Hepatocyte (in vitro differentiated cells): ENCODE measurements at regions not wholly inside any gene's neighbourhood (a gene's known extent, or its start where the extent isn't known, plus 50 kb on each side); places are given as distances from the start of the nearest gene placed in this dataset.

Experiments used
- DNase-seq: peaks from one replicate; pipeline ENCODE4 v3.0.0-alpha.2; 2016; ENCODE audit warnings: low spot score
- H2AFZ ChIP-seq: fragments of 200-600 bp; sonication (generic); 2 replicates; pipeline ENCODE4 v1.6.0; 2016; ENCODE audit warnings: antibody characterized with exemption, mild to moderate bottlenecking
- H3K27ac ChIP-seq: fragments of 200-600 bp; sonication (generic); 2 replicates; pipeline ENCODE4 v1.5.1; 2016; ENCODE audit warnings: mild to moderate bottlenecking
- H3K27me3 ChIP-seq: fragments of 200-600 bp; sonication (generic); 2 replicates; pipeline ENCODE4 v1.6.1; 2016
- H3K36me3 ChIP-seq: fragments of 200-600 bp; sonication (generic); replicated peaks from 2 replicates; pipeline ENCODE4 v1.5.1; 2016; ENCODE audit warnings: low read depth; ENCODE audit not compliant: insufficient read depth
- H3K4me1 ChIP-seq: fragments of 200-600 bp; sonication (generic); 2 replicates; pipeline ENCODE4 v1.5.1; 2016; ENCODE audit warnings: mild to moderate bottlenecking, moderate library complexity; ENCODE audit not compliant: insufficient read depth
- H3K4me2 ChIP-seq: fragments of 200-600 bp; sonication (generic); 2 replicates; pipeline ENCODE4 v1.6.0; 2016
- H3K4me3 ChIP-seq: fragments of 200-600 bp; sonication (generic); 2 replicates; pipeline ENCODE4 v1.5.1; 2016; ENCODE audit warnings: mild to moderate bottlenecking
- H3K79me2 ChIP-seq: fragments of 200-600 bp; sonication (generic); 2 replicates; pipeline ENCODE4 v1.6.0; 2017; ENCODE audit warnings: mild to moderate bottlenecking
- H3K9me2 ChIP-seq: fragments of 200-600 bp; sonication (generic); replicated peaks from 2 replicates; pipeline ENCODE4 v1.6.0; 2017; ENCODE audit warnings: mild to moderate bottlenecking; ENCODE audit not compliant: insufficient read depth
- H3K9me3 ChIP-seq: fragments of 200-600 bp; sonication (generic); 2 replicates; pipeline ENCODE4 v1.5.1; 2016; ENCODE audit warnings: low read depth, mild to moderate bottlenecking
- H4K20me1 ChIP-seq: fragments of 200-600 bp; sonication (generic); 2 replicates; pipeline ENCODE4 v1.6.0; 2016; ENCODE audit warnings: mild to moderate bottlenecking; ENCODE audit not compliant: insufficient read depth, poor library complexity, severe bottlenecking
- EZH2 ChIP-seq: fragments of 200-600 bp; sonication (generic); IDR thresholded peaks from 2 replicates; pipeline ENCODE4 v1.6.1; 2016; ENCODE audit warnings: antibody characterized with exemption, mild to moderate bottlenecking, borderline replicate concordance
- EZH2phosphoT487 ChIP-seq: fragments of 200-600 bp; sonication (generic); IDR thresholded peaks from one replicate; pipeline ENCODE4 v1.6.1; 2018; ENCODE audit warnings: antibody characterized with exemption, mild to moderate bottlenecking, low read depth, moderate library complexity; ENCODE audit not compliant: unreplicated experiment, severe bottlenecking
- WGBS: methylation state at CpG from one replicate; pipeline ENCODE4 v1.1.6; 2016; ENCODE audit warnings: low lambda C conversion rate; ENCODE audit errors: missing lambda C conversion rate; 5-methylcytosine and 5-hydroxymethylcytosine counted together
- TF ChIP-seq, protein P1 (sequence below): fragments of 200-600 bp; sonication (generic); IDR thresholded peaks from 2 replicates; pipeline ENCODE4 v1.5.1; 2016; ENCODE audit warnings: antibody characterized with exemption, mild to moderate bottlenecking; ENCODE audit not compliant: poor library complexity

DNA sequence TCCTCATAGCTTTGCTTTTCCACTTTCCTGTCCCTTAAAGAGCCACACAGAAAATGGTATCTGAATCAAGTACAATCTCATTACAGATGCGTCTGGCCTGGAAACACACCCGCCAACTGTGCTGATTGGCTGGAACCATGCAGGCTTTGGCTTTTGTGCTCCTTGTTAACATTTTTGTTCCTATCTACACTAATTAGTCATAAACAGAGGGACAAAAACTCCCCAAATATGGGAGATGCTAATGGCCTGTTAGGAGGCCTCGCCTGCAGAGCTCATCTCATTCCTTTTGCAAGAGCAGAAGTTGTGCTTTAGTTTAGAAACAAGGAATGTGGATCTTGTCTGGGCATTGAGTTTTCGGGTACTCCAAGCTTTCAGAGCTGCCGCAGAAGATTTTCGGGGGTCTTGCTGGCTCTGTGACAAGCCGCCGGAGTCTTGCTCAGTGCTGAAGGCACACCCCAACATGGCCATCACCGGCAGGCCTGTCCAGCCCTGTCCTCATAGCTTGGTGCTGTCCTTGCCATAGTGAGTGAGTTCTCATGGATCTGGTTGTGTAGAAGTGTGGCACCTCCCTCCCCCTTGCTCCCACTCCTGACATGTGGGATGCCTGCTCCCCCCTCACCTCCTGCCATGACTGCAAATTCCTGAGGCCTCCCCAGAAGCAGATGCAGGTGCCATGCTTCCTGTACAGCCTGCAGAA lies 69.8 kb downstream of the METRNL start:
- 94% methylated on average over 7 of the region's 9 CpGs for WGBS
- peak; percentile 2 for DNase-seq
- H3K4me3 ChIP-seq, result no peak overlapping the region

DNA sequence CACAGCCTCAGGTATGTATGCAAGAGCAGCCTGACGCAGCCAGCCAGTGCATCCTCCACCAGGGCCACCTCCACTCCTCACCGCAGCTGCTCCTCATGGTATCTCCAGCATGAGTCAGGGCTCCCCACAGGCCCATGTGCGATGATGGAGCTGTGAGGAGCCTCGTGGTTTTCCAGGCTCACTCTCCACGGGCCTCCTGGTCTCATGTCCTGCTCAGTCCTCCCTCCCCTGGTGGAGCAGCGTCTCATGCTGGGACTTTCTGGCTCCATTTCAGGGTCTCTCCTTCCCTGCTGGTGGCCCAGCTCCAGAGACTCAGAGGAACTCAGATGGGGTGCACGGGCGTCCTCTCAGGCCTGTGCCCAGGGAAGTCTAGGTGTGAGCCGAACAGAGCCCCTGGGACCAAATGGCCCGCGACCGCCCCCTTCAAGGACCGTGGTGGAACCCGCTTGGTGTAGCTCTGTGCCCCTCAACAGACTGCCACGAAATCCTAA lies 70.4 kb downstream of the METRNL start:
- Histone ChIP-seq H3K27ac (no peak overlapping the region), H3K4me2 (no peak overlapping the region), H3K9me3 (no peaks in the 10 kb centered on the region), H4K20me1 (no peaks in the 10 kb centered on the region), H3K4me3 (no peak overlapping the region), H2AFZ (no peak overlapping the region), H3K9me2 (no peaks in the 10 kb centered on the region), H3K79me2 (no peaks in the 10 kb centered on the region), H3K36me3 (no peaks in the 10 kb centered on the region), H3K4me1 (peaks cover 16% of the 10 kb centered on the region), H3K27me3 (no peaks in the 10 kb centered on the region)
- WGBS, result 97% methylated on average over 15 of the region's 15 CpGs
- TF ChIP-seq, protein P1, sequence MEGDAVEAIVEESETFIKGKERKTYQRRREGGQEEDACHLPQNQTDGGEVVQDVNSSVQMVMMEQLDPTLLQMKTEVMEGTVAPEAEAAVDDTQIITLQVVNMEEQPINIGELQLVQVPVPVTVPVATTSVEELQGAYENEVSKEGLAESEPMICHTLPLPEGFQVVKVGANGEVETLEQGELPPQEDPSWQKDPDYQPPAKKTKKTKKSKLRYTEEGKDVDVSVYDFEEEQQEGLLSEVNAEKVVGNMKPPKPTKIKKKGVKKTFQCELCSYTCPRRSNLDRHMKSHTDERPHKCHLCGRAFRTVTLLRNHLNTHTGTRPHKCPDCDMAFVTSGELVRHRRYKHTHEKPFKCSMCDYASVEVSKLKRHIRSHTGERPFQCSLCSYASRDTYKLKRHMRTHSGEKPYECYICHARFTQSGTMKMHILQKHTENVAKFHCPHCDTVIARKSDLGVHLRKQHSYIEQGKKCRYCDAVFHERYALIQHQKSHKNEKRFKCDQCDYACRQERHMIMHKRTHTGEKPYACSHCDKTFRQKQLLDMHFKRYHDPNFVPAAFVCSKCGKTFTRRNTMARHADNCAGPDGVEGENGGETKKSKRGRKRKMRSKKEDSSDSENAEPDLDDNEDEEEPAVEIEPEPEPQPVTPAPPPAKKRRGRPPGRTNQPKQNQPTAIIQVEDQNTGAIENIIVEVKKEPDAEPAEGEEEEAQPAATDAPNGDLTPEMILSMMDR, result no peak
- TF ChIP-seq EZH2 (no peak), EZH2phosphoT487 (no peak)
- DNase-seq, result peak; percentile 3

More for the DNA sequence above, 69.8 kb downstream of the METRNL start:
- no peaks in the 10 kb centered on the region for H3K9me3 ChIP-seq
- H3K4me2 ChIP-seq, result no peak overlapping the region
- no peaks in the 10 kb centered on the region for H3K27me3 ChIP-seq
- TF ChIP-seq, protein P1, result no peak
- TF ChIP-seq EZH2phosphoT487 (no peak), EZH2 (no peak)
- no peak overlapping the region for H2AFZ ChIP-seq
- H4K20me1 ChIP-seq, result no peaks in the 10 kb centered on the region
- no peaks in the 10 kb centered on the region for H3K9me2 ChIP-seq
- no peak overlapping the region for H3K27ac ChIP-seq
- H3K36me3 ChIP-seq, result no peaks in the 10 kb centered on the region
- H3K4me1 ChIP-seq, result peaks cover 22% of the 10 kb centered on the region
- no peaks in the 10 kb centered on the region for H3K79me2 ChIP-seq

DNA sequence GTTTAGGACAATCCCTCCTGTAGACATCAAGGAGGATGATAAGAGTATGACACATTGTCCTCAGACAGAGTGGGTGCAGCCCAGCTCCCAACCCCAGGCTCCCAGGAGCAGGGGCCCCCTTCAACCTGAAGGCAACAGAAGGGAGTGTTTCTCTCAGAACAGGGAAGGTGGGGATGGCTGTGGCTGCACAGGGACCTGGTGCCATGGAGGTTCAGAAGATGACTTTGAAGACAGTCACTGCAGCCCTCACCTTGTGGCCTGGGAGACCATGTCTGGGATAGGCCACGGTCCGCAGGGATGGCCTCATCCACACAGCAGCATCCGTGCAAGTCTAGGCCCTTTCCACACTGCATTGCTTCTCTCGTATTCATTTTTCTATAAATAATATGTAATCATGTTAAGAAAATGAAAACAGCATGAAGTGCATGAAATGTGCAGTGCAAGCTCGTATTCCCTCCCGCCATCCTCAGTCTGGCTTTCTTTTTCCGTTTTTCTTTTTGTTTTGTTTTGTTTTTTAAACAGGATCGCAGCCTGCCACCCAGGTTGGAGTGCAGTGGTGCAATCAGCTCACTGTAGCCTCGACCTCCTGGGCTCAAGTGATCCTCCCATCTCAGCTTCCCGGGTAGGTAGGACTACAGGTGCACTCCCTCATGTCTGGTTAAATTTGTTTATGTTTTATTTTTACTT lies 71.1 kb downstream of the METRNL start:
- H3K27me3 ChIP-seq, result no peaks in the 10 kb centered on the region
- H3K9me2 ChIP-seq, result no peaks in the 10 kb centered on the region
- H3K9me3 ChIP-seq, result no peaks in the 10 kb centered on the region
- H3K4me2 ChIP-seq, result no peak overlapping the region
- no peak overlapping the region for H3K27ac ChIP-seq
- no peak overlapping the region for H3K4me3 ChIP-seq
- H4K20me1 ChIP-seq, result no peaks in the 10 kb centered on the region
- H3K36me3 ChIP-seq, result no peaks in the 10 kb centered on the region
- peak; percentile 1 for DNase-seq
- H3K79me2 ChIP-seq, result no peaks in the 10 kb centered on the region
- H3K4me1 ChIP-seq, result peaks cover 17% of the 10 kb centered on the region
- 93% methylated on average over 10 of the region's 10 CpGs for whole genome bisulfite sequencing
- no peak overlapping the region for H2AFZ ChIP-seq
- TF ChIP-seq EZH2phosphoT487 (no peak), EZH2 (no peak)
- TF ChIP-seq, protein P1, result no peak
